22Rv1 (cell line): ENCODE measurements at regions not wholly inside any gene's neighbourhood (a gene's known extent, or its start where the extent isn't known, plus 50 kb on each side); places are given as distances from the start of the nearest gene placed in this dataset.

Experiments used
- CTCF ChIP-seq: fragments of 450-650 bp; IDR thresholded peaks from 2 replicates; pipeline ENCODE4 v1.5.1; 2017; ENCODE audit warnings: mild to moderate bottlenecking
- ZFX ChIP-seq: fragments of 450-650 bp; IDR thresholded peaks from 2 replicates; pipeline ENCODE4 v1.6.1; 2017; ENCODE audit warnings: antibody characterized with exemption, borderline replicate concordance

GRCh38 chr11:42311944-42312343 lies 852.5 kb upstream of the LRRC4C start:
- TF ChIP-seq ZFX (no peak), CTCF (no peak)
